MM.1S (cell line): ENCODE measurements at regions not wholly inside any gene's neighbourhood (a gene's known extent, or its start where the extent isn't known, plus 50 kb on each side); places are given as distances from the start of the nearest gene placed in this dataset.

ENCODE experiments used
- CTCF ChIP-seq: fragments of 300-600 bp; sonication (generic); IDR thresholded peaks from 2 replicates; pipeline ENCODE4 v1.5.1; 2016; ENCODE audit warnings: antibody characterized with exemption, low read length, mixed read lengths
- EZH2 ChIP-seq: fragments of 300-600 bp; sonication (generic); optimal IDR thresholded peaks from 2 replicates; pipeline ENCODE3; 2017; ENCODE audit warnings: low read depth, mild to moderate bottlenecking, antibody characterized with exemption, low read length, mixed read lengths
- EZH2phosphoT487 ChIP-seq: fragments of 300-600 bp; sonication (generic); IDR thresholded peaks from 2 replicates; pipeline ENCODE4 v1.6.1; 2018; ENCODE audit warnings: antibody characterized with exemption, low read length

GRCh38 chr2:217340899-217341298, 481.0 kb upstream of the TNP1 start:
- TF ChIP-seq EZH2 (no peak), CTCF (no peak), EZH2phosphoT487 (no peak)
